GM19468 (cell line): ENCODE measurements at regions not wholly inside any gene's neighbourhood (a gene's known extent, or its start where the extent isn't known, plus 50 kb on each side); places are given as distances from the start of the nearest gene placed in this dataset.
"Not testable (repeated sequence)": the region's sequence is repeated elsewhere in the genome, so short reads cannot be mapped to it uniquely, and the experiment has no call there.

Experiments used
- ATAC-seq: cut with Tn5 transposase; IDR thresholded peaks from one replicate; pipeline ENCODE4 v1.9.1; 2021; ENCODE audit warnings: mild to moderate bottlenecking, moderate library complexity, moderate number of reproducible peaks; ENCODE audit not compliant: unreplicated experiment; ENCODE audit errors: extremely low read depth

DNA sequence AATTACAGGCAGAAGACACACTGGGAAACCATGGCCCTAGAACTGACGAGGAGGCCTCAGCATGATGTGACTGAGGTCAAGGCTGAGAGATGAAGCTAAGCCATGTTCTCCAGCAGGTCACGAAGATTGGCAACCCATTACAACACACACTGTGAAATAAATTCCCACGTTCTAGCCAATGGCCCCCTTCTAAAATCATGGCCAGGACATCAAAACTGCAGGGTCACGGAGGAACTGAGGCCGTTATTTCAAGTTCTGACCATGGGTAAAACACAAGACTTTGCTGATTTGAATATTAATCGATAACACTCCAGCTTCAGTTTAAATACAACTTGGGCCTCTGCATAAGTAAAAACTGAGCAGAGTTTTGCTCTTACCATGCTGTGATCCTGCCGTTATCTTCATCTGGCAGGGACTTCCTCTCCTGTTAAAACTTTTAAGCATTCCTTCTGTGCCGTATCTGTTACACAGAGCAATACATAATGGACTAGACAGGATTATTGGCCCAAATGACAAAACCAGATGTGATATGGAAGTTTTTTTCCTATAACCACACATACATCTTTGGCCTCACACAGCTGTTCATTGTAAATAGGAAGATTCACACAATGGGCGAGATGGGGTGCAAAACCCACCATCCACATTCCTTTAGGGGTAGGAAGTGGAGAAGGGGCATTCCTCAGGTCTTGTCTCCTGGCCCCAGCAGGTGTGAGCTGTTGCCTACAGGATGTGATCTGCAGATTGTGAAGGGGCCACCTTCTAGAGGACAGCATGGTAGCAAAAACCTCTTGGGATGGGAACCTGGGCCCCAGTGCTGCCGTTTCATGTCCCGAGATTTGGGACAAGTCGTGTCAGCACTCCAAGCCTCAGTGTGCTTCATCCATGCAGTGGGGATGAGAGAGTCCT is 207.4 kb downstream of the OPA1 start:
- no peak for ATAC-seq

GRCh38 chr3:193801097-193801496 is 208.1 kb downstream of the OPA1 start:
- no peak for ATAC-seq

DNA sequence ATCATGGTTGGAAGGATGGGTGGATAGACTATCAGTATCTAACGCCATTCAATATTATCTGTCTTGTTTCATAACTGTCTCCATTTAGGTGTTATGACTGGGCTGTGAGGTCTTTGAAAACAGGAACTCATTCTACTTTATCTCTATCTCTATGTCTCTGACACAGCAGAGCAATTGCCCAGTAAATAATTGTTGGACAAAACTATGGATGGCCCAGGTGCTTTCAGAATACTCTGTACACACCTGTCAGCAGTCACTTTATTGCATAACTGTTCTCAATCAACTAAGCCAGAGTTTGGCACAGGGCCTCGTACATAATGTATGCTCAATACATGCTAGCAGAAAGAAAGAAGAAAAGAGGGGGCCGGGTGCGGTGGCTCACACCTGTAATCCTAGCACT is 210.3 kb downstream of the OPA1 start:
- ATAC-seq, result no peak

DNA sequence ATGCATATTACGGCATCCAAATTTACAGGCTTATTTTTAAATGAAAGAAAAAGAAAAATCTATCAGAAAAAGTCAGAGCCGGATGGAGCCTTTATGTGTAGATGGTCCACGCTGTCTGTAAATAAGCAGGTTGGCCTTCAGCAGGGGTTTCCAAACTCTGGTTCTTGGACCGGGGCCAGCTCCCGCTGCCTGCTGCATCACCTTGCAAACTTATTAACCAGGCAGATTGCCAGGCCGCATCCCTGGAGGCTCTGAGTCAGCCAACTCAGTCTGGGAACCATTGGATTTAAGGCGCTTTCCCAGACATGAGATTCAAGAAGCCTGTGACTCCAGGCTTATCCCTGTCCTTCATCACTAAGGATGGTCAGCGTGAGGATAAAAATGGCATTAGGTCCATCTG is 212.4 kb downstream of the OPA1 start:
- ATAC-seq, result no peak

DNA sequence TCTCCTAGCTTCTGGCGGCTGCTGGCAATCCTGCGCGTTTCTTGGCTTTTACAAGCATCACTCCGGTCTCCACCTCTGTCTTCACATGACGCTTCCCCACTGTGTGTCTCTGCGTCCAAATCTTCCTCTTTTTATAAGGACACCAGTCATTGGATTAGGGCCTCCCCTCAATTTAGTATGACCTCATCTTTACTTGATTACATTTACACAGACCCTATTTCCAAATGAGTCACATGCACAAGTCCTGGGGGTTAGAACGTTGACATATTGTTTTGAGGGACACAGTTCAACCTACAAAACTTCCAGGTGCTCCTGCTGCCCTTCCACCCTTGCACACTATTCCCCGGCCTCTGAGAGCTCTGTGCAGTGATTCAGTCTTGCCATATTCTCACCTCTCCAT is 215.3 kb downstream of the OPA1 start:
- no peak for ATAC-seq

DNA sequence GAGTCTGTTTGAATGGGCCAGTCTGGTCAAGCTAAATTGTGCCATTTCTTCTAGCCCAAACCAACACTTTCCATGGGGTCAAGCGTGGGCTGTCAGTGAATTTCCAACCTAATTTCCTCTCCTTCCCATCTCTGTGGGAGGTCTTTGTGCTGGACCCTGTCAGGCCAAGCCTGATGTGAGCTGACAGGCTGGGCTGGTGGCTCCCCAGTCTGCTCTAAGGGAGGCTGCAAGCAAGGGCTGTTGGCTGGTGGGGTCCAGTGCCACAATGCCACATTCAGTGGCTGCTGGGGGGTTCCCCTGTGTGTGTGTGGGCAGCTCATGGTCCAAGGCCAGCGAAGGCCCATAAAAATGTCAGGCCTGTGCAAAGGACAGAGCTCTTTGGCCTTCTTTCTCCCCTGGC is 216.1 kb downstream of the OPA1 start:
- ATAC-seq, result no peak

GRCh38 chr3:193812078-193812725 is 219.2 kb downstream of the OPA1 start:
- ATAC-seq, result no peak

DNA sequence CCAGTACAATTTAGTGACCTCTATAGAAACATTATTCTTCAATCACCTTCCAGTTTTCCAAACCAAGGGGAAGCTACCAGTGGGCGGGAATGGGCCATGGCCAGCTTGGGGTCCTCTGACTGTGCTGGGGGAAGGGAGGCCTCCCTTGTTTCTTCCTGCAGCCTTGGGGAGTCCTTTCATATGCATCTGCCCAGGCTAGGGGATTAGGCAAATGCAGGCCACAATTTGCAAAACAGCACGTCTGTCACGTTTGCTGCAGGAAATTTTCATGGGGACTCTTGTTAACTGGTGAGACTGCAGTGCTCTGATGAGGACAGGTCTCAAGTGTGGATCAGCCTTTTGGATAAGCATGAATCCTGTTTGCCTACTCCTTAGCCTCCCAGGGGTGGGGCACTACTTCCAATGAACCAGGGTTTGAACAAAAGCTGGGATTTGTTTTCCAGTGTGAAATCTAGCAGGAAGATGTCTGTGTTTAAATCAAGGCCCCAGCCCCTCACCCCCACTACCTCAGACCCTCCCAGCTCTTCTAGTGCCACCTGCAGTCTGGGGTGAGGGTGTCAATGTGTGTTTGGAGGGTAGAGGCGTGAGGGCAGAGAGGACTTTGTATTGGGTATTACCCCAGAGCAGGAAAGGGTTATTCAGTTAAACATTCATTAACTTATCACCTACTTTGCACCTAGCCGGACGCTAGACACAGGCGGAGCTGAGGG is 219.9 kb downstream of the OPA1 start:
- ATAC-seq, result no peak

GRCh38 chr3:193813501-193813830 is 220.5 kb downstream of the OPA1 start:
- ATAC-seq, result no peak

- no peak for ATAC-seq
Measured at GRCh38 chr3:193814166-193814892, 221.3 kb downstream of the OPA1 start.

- ATAC-seq, result no peak
Measured at GRCh38 chr3:193815246-193816027, 222.4 kb downstream of the OPA1 start.

- no peak for ATAC-seq
Measured at GRCh38 chr3:193816028-193816395, 223.0 kb downstream of the OPA1 start.

DNA sequence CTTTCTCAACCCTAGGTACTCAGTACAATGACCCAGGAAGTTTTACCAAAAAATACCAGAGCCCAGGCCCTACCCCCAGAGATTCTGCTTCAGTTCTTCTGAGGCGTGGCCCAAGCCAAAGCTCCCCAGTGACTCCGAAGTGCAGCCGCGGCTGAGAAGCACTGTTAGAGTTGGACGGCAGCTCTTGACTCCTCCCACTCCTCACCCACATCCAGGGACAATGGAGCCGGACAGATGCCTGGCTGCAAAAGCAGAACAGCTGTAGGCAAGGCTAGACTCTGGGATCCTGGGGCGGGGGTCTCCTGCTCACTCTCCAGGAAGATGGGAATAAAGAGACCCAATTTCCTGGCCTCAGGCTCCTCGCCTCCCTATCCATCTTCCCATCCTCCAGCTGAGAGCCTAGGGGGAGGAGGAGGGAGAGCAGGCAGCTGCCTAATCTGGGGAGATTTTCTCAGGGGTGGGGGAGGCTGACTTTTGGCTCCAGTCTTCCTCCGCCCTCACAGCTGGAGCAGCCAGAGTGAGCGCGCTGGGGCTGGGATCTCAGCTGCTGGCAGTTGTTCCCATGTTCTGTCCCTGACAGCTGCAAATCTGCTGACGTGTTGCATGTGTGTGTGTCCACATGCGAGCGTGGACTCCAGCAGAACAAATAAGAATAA is 223.8 kb downstream of the OPA1 start:
- no peak for ATAC-seq

DNA sequence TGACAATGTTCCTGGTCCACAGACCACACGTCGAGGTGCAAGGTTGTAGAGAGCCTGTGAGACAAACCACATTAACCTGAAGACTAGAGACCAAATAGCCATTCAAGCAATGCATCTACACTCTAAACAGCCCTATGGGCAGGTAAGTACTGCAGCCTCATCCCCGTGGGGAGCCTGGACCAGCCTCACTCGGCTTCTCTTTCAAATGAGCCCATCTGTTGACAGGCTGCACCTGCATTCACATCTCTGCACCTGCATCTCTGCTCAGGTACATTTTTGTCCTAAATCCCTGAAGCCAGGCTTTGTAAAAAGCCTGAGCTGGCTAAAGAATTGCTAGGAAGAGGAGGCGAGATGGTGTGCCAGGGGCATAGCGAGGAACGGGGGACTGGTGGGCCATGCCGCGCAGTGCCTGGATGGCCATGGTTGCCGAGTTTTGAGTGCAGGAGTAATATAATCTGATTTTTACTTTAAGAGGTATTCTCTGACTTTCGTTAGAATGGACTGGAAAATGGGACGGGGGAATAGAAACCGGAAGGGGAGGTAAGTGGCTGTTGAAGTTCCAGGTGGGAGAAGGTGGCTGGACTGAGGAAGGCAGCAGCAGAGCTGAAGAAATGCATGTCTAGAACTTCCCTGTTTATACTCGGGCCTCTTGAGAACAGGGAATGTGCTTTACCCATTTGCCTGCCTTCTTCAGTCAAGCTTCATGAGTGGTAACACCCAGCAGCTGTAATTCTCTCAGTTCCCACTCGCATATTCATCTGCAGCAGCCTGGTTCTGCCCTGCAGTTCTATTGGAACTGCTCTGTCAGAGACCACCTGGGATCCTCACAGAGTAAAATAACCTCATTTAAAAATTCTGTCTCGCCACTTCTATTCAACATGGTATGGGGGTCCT is 226.4 kb downstream of the OPA1 start:
- no peak for ATAC-seq

- no peak for ATAC-seq
Measured at GRCh38 chr3:193821151-193821668, 228.2 kb downstream of the OPA1 start.

GRCh38 chr3:193822492-193823212 is 229.6 kb downstream of the OPA1 start:
- ATAC-seq, result no peak

GRCh38 chr3:193823213-193823605 is 230.2 kb downstream of the OPA1 start:
- ATAC-seq, result not testable (repeated sequence)
